ENCODE measurements at regions not wholly inside any gene's neighbourhood (a gene's known extent, or its start where the extent isn't known, plus 50 kb on each side); places are given as distances from the start of the nearest gene placed in this dataset.

GRCh38 chr5:93875693-93876092 is 134.3 kb upstream of the POU5F2 start:
- TF ChIP-seq CTCF (conservative IDR thresholded peaks at IDR 0.05; ENCODE audit: low read depth in 2 of 2): peak; percentile 33 to 38; a peak in 3 of 4 replicates
- TF ChIP-seq EZH2 (IDR thresholded peaks at IDR 0.05; ENCODE audit: low read depth, unreplicated experiment): no peak
- TF ChIP-seq EZH2phosphoT487 (IDR thresholded peaks at IDR 0.05; ENCODE audit: unreplicated experiment): no peak
- no peak for TF ChIP-seq STAT1 (IDR thresholded peaks at IDR 0.05; ENCODE audit: unreplicated experiment)
- TF ChIP-seq REST (IDR thresholded peaks at IDR 0.05; ENCODE audit: unreplicated experiment): no peak
- TF ChIP-seq ZNF114 (CRISPR knock-in tag; IDR thresholded peaks at IDR 0.05): no peak
- no peak for TF ChIP-seq JUNB (IDR thresholded peaks at IDR 0.05; ENCODE audit: unreplicated experiment)
- no peak for TF ChIP-seq CREB1 (CRISPR knock-in tag; IDR thresholded peaks at IDR 0.05; ENCODE audit: low read depth)
- no peak for TF ChIP-seq POLR2AphosphoS5 (IDR thresholded peaks at IDR 0.05; ENCODE audit: low read depth)
- no peak for TF ChIP-seq ZNF331 (CRISPR knock-in tag; IDR thresholded peaks at IDR 0.05; ENCODE audit: low read depth)
- no peak for TF ChIP-seq ETS1 (IDR thresholded peaks at IDR 0.05)
